H54 (cell line): ENCODE measurements at regions not wholly inside any gene's neighbourhood (a gene's known extent, or its start where the extent isn't known, plus 50 kb on each side); places are given as distances from the start of the nearest gene placed in this dataset.
A peak's percentile ranks its signal among the peaks of the same experiment; 100 is the strongest.
"Not testable (repeated sequence)": the region's sequence is repeated elsewhere in the genome, so short reads cannot be mapped to it uniquely, and the experiment has no call there.

Experiments used
- DNase-seq: peaks from one replicate; pipeline ENCODE4 v3.0.0; 2011; ENCODE audit warnings: low spot score, mixed read lengths; ENCODE audit not compliant: insufficient read length
- FAIRE-seq: peaks from 3 replicates; lab custom pipeline; 2011; peaks lifted over from hg19 to GRCh38; lab: Jason Lieb, UNC
- POLR2A ChIP-seq: IDR thresholded peaks from 2 replicates; pipeline ENCODE4 v1.6.1; 2011; ENCODE audit warnings: low read depth, mild to moderate bottlenecking, low read length

GRCh38 chr1:170397061-170397460, 134.9 kb upstream of the GORAB start:
- FAIRE-seq (no peak), DNase-seq (no peak)
- no peak for TF ChIP-seq POLR2A

- FAIRE-seq (no peak), DNase-seq (no peak)
- TF ChIP-seq POLR2A: no peak
Measured at GRCh38 chr1:170402476-170403311, 129.3 kb upstream of the GORAB start.

GRCh38 chr1:170407138-170407537, 124.8 kb upstream of the GORAB start:
- FAIRE-seq (no peak), DNase-seq (no peak)
- TF ChIP-seq POLR2A: no peak

GRCh38 chr1:170407581-170407980, 124.4 kb upstream of the GORAB start:
- TF ChIP-seq POLR2A: no peak
- FAIRE-seq: no peak
- DNase-seq: no peak

- TF ChIP-seq POLR2A: no peak
- DNase-seq (no peak), FAIRE-seq (peak; percentile 60)
Measured at GRCh38 chr1:170410401-170411166, 121.4 kb upstream of the GORAB start.

GRCh38 chr1:170414989-170415709, 116.8 kb upstream of the GORAB start:
- DNase-seq (no peak), FAIRE-seq (no peak)
- no peak for TF ChIP-seq POLR2A

- FAIRE-seq: no peak
- no peak for TF ChIP-seq POLR2A
- no peak for DNase-seq
Measured at GRCh38 chr1:170415710-170416372, 116.1 kb upstream of the GORAB start.

- FAIRE-seq (no peak), DNase-seq (no peak)
- TF ChIP-seq POLR2A: no peak
Measured at GRCh38 chr1:170424346-170424745, 107.6 kb upstream of the GORAB start.

GRCh38 chr1:170426596-170426995, 105.4 kb upstream of the GORAB start:
- FAIRE-seq (no peak), DNase-seq (no peak)
- TF ChIP-seq POLR2A: no peak

- DNase-seq, FAIRE-seq: not testable (repeated sequence)
Measured at GRCh38 chr1:170427002-170427401, 105.0 kb upstream of the GORAB start.

- DNase-seq: no peak
- TF ChIP-seq POLR2A: no peak
- no peak for FAIRE-seq
Measured at GRCh38 chr1:170436928-170437327, 95.0 kb upstream of the GORAB start.

GRCh38 chr1:170445096-170445495, 86.9 kb upstream of the GORAB start:
- DNase-seq: no peak
- no peak for TF ChIP-seq POLR2A
- FAIRE-seq: no peak

GRCh38 chr1:170448661-170449158, 83.3 kb upstream of the GORAB start:
- TF ChIP-seq POLR2A: no peak
- FAIRE-seq: no peak
- no peak for DNase-seq

GRCh38 chr1:170457325-170458050, 74.5 kb upstream of the GORAB start:
- not testable (repeated sequence) for FAIRE-seq, DNase-seq
